Caco-2 (cell line): ENCODE measurements at regions not wholly inside any gene's neighbourhood (a gene's known extent, or its start where the extent isn't known, plus 50 kb on each side); places are given as distances from the start of the nearest gene placed in this dataset.

ENCODE experiments used
- BruUV-seq: library from RNA; stranded (reverse); fragments of 400-500 nt; replicated peaks from 2 replicates; lab custom pipeline; 2021; lab: Mats Ljungman, UMichigan
- CTCF ChIA-PET: fragments of 300-600 bp; sonication (Branson Sonifier 250); formaldehyde crosslinking; loops from one replicate; lab custom pipeline; 2022; ENCODE audit warnings: antibody characterized with exemption; lab: Charles Lee
- POLR2A ChIA-PET: fragments of 300-600 bp; sonication (Branson Sonifier 250); formaldehyde crosslinking; loops from one replicate; lab custom pipeline; 2022; ENCODE audit warnings: antibody characterized with exemption; lab: Charles Lee
- DNase-seq, 2 experiments: peaks; one replicate each; pipeline versions ENCODE4 v3.0.0 to v3.0.0-alpha.2; 2020 to 2022
- H3K27me3 ChIP-seq: replicated peaks from 2 replicates; pipeline ENCODE4 v1.6.0; 2011; ENCODE audit warnings: low read length; ENCODE audit not compliant: control insufficient read depth, insufficient read depth
- H3K36me3 ChIP-seq: 2 replicates; pipeline ENCODE4 v1.5.1; 2011; ENCODE audit warnings: low read length; ENCODE audit not compliant: control insufficient read depth, insufficient read depth
- H3K4me1 ChIP-seq: fragments of 250-450 bp; sonication (Bioruptor Pico); 2 replicates; pipeline ENCODE4 v1.5.1; 2020; ENCODE audit warnings: mild to moderate bottlenecking
- H3K4me3 ChIP-seq: 2 replicates; pipeline ENCODE4 v1.5.1; 2011; ENCODE audit warnings: low read depth, mild to moderate bottlenecking, control low read depth, low read length
- H3K9me3 ChIP-seq: fragments of 250-450 bp; sonication (Bioruptor Pico); 2 replicates; pipeline ENCODE4 v1.5.1; 2020; ENCODE audit warnings: mild to moderate bottlenecking, moderate library complexity
- H3K27ac Mint-ChIP-seq: one replicate; pipeline ENCODE4 v1.8.0; 2022; ENCODE audit warnings: mixed read lengths; ENCODE audit not compliant: unreplicated experiment
- H3K27me3 Mint-ChIP-seq: one replicate; pipeline ENCODE4 v1.8.0; 2022; ENCODE audit warnings: mixed read lengths; ENCODE audit not compliant: insufficient read depth, unreplicated experiment
- H3K36me3 Mint-ChIP-seq: one replicate; pipeline ENCODE4 v1.8.0; 2022; ENCODE audit warnings: mild to moderate bottlenecking, mixed read lengths; ENCODE audit not compliant: insufficient read depth, unreplicated experiment
- H3K4me1 Mint-ChIP-seq: one replicate; pipeline ENCODE4 v1.8.0; 2022; ENCODE audit warnings: low read depth, mixed read lengths; ENCODE audit not compliant: unreplicated experiment
- H3K4me3 Mint-ChIP-seq: one replicate; pipeline ENCODE4 v1.8.0; 2022; ENCODE audit warnings: mild to moderate bottlenecking, moderate library complexity, mixed read lengths; ENCODE audit not compliant: unreplicated experiment
- H3K9me3 Mint-ChIP-seq: one replicate; pipeline ENCODE4 v1.8.0; 2022; ENCODE audit warnings: mixed read lengths; ENCODE audit not compliant: unreplicated experiment
- intact Hi-C: fragments of 100-400 bp; cut with micrococcal nuclease; formaldehyde crosslinking; loops from one replicate; pipeline ENCODE4 v1.10.0; 2022; ENCODE audit not compliant: unreplicated experiment
- TF ChIP-seq, protein P1 (sequence below), 2 experiments: fragments of 200-600 bp in 1 of 2; IDR thresholded peaks; 1 replicate in 1 of 2; 2 replicates in 1 of 2; pipeline versions ENCODE4 v1.5.1 to v1.8.0; 2011 to 2022; ENCODE audit warnings: antibody characterized with exemption in 1 of 2, control low read depth in 1 of 2, inconsistent platforms in 1 of 2, low read depth in 1 of 2, low read length in 1 of 2, mild to moderate bottlenecking in 1 of 2, moderate library complexity in 1 of 2; ENCODE audit not compliant: insufficient read depth in 1 of 2, severe bottlenecking in 1 of 2, unreplicated experiment in 1 of 2

DNA sequence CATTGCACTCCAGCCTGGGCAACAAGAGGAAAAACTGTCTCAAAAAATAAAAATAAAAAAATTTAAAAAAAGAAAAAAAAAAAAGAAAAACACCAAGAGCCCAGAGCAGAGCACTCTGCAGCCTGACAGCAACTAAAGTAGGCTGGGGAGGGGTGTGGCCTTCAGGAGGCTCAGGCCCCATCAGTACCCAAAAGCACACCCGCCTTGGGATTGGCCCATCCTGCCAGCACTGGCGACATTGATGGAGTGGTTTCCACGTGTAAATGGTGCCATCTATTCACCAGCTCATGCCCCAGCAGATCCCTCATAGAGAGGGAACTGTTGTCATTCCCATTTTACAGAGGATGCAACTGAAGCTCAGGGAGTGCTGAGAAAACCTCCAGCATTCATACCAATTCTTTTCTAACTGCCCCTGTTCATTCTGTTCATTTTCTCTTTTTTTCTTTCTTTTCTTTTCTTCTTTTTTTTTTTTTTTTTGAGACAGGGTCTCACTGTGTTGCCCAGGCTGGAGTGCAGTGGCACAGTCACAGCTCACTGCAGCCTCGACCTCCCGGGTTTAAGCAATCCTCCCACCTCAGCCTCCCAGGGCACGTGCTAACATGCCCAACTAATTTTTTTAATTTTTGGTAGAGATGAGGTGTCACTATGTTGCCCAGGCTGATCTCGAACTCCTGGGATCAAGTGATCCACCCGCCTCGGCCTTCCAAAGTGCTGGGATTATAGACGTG is 89.3 kb downstream of the IRF2BPL start:
- no TSS peak for BruUV-seq
- CTCF ChIA-PET, result no interaction called here
- H3K9me3 ChIP-seq, result no peaks in the 10 kb centered on the region
- Mint-ChIP-seq H3K27me3 (no peaks in the 10 kb centered on the region), H3K36me3 (no peaks in the 10 kb centered on the region), H3K9me3 (no peaks in the 10 kb centered on the region), H3K4me1 (no peaks in the 10 kb centered on the region), H3K27ac (no peak overlapping the region), H3K4me3 (no peak overlapping the region)
- TF ChIP-seq, protein P1, sequence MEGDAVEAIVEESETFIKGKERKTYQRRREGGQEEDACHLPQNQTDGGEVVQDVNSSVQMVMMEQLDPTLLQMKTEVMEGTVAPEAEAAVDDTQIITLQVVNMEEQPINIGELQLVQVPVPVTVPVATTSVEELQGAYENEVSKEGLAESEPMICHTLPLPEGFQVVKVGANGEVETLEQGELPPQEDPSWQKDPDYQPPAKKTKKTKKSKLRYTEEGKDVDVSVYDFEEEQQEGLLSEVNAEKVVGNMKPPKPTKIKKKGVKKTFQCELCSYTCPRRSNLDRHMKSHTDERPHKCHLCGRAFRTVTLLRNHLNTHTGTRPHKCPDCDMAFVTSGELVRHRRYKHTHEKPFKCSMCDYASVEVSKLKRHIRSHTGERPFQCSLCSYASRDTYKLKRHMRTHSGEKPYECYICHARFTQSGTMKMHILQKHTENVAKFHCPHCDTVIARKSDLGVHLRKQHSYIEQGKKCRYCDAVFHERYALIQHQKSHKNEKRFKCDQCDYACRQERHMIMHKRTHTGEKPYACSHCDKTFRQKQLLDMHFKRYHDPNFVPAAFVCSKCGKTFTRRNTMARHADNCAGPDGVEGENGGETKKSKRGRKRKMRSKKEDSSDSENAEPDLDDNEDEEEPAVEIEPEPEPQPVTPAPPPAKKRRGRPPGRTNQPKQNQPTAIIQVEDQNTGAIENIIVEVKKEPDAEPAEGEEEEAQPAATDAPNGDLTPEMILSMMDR (IDR thresholded peaks at IDR 0.05; ENCODE audit: insufficient read depth in 1 of 2, low read depth in 1 of 2, low read length in 1 of 2, severe bottlenecking in 1 of 2, unreplicated experiment in 1 of 2), result no peak
- H3K4me1 ChIP-seq, result no peaks in the 10 kb centered on the region
- no peak overlapping the region for H3K4me3 ChIP-seq
- H3K36me3 ChIP-seq, result no peaks in the 10 kb centered on the region
- H3K27me3 ChIP-seq, result no peaks in the 10 kb centered on the region
- intact Hi-C loops, result no loop called here
- POLR2A ChIA-PET, result no interaction called here
- DNase-seq, result no peak

GRCh38 chr14:76938092-76938500 is 90.4 kb downstream of the IRF2BPL start:
- Mint-ChIP-seq H3K4me3 (no peak overlapping the region), H3K4me1 (no peaks in the 10 kb centered on the region), H3K36me3 (no peaks in the 10 kb centered on the region), H3K27ac (no peak overlapping the region), H3K27me3 (no peaks in the 10 kb centered on the region), H3K9me3 (no peaks in the 10 kb centered on the region)
- Histone ChIP-seq H3K27me3 (no peaks in the 10 kb centered on the region), H3K9me3 (no peaks in the 10 kb centered on the region), H3K4me3 (no peak overlapping the region), H3K4me1 (no peaks in the 10 kb centered on the region), H3K36me3 (no peaks in the 10 kb centered on the region)
- TF ChIP-seq, protein P1 (IDR thresholded peaks at IDR 0.05; ENCODE audit: insufficient read depth in 1 of 2, low read depth in 1 of 2, low read length in 1 of 2, severe bottlenecking in 1 of 2, unreplicated experiment in 1 of 2), result no peak
- no peak for DNase-seq
- no TSS peak for BruUV-seq
- POLR2A ChIA-PET, result no interaction called here
- intact Hi-C loops, result no loop called here
- CTCF ChIA-PET, result no interaction called here

GRCh38 chr14:76937181-76938091 is 91.1 kb downstream of the IRF2BPL start:
- TF ChIP-seq, protein P1 (IDR thresholded peaks at IDR 0.05; ENCODE audit: insufficient read depth in 1 of 2, low read depth in 1 of 2, low read length in 1 of 2, severe bottlenecking in 1 of 2, unreplicated experiment in 1 of 2), result no peak
- H3K9me3 ChIP-seq, result no peaks in the 10 kb centered on the region
- H3K4me1 ChIP-seq, result no peaks in the 10 kb centered on the region
- H3K4me3 Mint-ChIP-seq, result no peak overlapping the region
- intact Hi-C loops, result no loop called here
- DNase-seq, result no peak
- H3K27me3 ChIP-seq, result no peaks in the 10 kb centered on the region
- no peaks in the 10 kb centered on the region for H3K36me3 Mint-ChIP-seq
- BruUV-seq, result no TSS peak
- no peaks in the 10 kb centered on the region for H3K36me3 ChIP-seq
- POLR2A ChIA-PET, result no interaction called here
- CTCF ChIA-PET, result no interaction called here
- H3K4me3 ChIP-seq, result no peak overlapping the region
- H3K27me3 Mint-ChIP-seq, result no peaks in the 10 kb centered on the region
- H3K9me3 Mint-ChIP-seq, result no peaks in the 10 kb centered on the region
- H3K27ac Mint-ChIP-seq, result no peak overlapping the region
- no peaks in the 10 kb centered on the region for H3K4me1 Mint-ChIP-seq
